CD14-positive monocyte (primary cell): ENCODE measurements at regions not wholly inside any gene's neighbourhood (a gene's known extent, or its start where the extent isn't known, plus 50 kb on each side); places are given as distances from the start of the nearest gene placed in this dataset.

Experiments used
- DNase-seq, 3 donors: peaks; one replicate each; pipeline ENCODE4 v3.0.0-alpha.2; 2011 to 2022
- H2AFZ ChIP-seq: 2 replicates; pipeline ENCODE4 v1.6.0; 2012; ENCODE audit warnings: mild to moderate bottlenecking, low read depth, low read length, inconsistent platforms; ENCODE audit not compliant: insufficient read depth, poor library complexity, severe bottlenecking
- H3K27ac ChIP-seq, 2 donors: 1 replicate in 1 of 2; 2 replicates in 1 of 2; pipeline ENCODE4 v1.5.1; 2012 to 2013; ENCODE audit warnings: low read length in 2 of 2, control low read depth in 1 of 2, inconsistent platforms in 1 of 2, low read depth in 1 of 2, mild to moderate bottlenecking in 1 of 2
- H3K27me3 ChIP-seq, 2 donors: one replicate each; pipeline versions ENCODE4 v1.6.0 to v1.6.1; 2011 to 2013; ENCODE audit warnings: low read length in 2 of 2; ENCODE audit not compliant: control insufficient read depth in 2 of 2, insufficient read depth in 2 of 2
- H3K36me3 ChIP-seq, 2 donors: replicated peaks in 1 of 2; 1 replicate in 1 of 2; 2 replicates in 1 of 2; pipeline versions ENCODE4 v1.5.1 to v1.6.1; 2012 to 2013; ENCODE audit warnings: low read length in 2 of 2, control low read depth in 1 of 2, inconsistent platforms in 1 of 2, mild to moderate bottlenecking in 1 of 2; ENCODE audit not compliant: insufficient read depth in 2 of 2, control insufficient read depth in 1 of 2
- H3K4me1 ChIP-seq, 2 donors: 1 replicate in 1 of 2; 2 replicates in 1 of 2; pipeline versions ENCODE4 v1.5.1 to v1.6.1; 2012 to 2013; ENCODE audit warnings: low read length in 2 of 2, control low read depth in 1 of 2, inconsistent platforms in 1 of 2, mild to moderate bottlenecking in 1 of 2, moderate library complexity in 1 of 2; ENCODE audit not compliant: insufficient read depth in 2 of 2, control insufficient read depth in 1 of 2
- H3K4me2 ChIP-seq: replicated peaks from 2 replicates; pipeline ENCODE3; 2012; ENCODE audit warnings: low read length, moderate library complexity, mild to moderate bottlenecking; ENCODE audit not compliant: poor library complexity, severe bottlenecking; ENCODE audit errors: extremely low read depth
- H3K4me3 ChIP-seq, 3 experiments: fragments of 200-600 bp in 1 of 3; sonication (generic) in 1 of 3; replicated peaks in 1 of 3; 1 replicate in 2 of 3; 2 replicates in 1 of 3; pipeline ENCODE4 v1.5.1; 2011 to 2013; ENCODE audit warnings: low read length in 3 of 3, mild to moderate bottlenecking in 3 of 3, control low read depth in 2 of 3, low read depth in 2 of 3, inconsistent platforms in 1 of 3, moderate library complexity in 1 of 3
- H3K79me2 ChIP-seq: 2 replicates; pipeline ENCODE4 v1.6.0; 2012; ENCODE audit warnings: mild to moderate bottlenecking, control low read depth, inconsistent platforms, low read length, moderate library complexity; ENCODE audit not compliant: insufficient read depth
- H3K9ac ChIP-seq: 2 replicates; pipeline ENCODE4 v1.6.0; 2017; ENCODE audit warnings: low read length, mild to moderate bottlenecking; ENCODE audit not compliant: insufficient read depth, poor library complexity, severe bottlenecking
- H3K9me3 ChIP-seq, 2 donors: replicated peaks in 1 of 2; 1 replicate in 1 of 2; 2 replicates in 1 of 2; pipeline versions ENCODE4 v1.5.1 to v1.6.1; 2012 to 2013; ENCODE audit warnings: low read length in 2 of 2, control low read depth in 1 of 2; ENCODE audit not compliant: control insufficient read depth in 1 of 2, insufficient read depth in 1 of 2
- H4K20me1 ChIP-seq: 2 replicates; pipeline ENCODE4 v1.6.0; 2012; ENCODE audit warnings: mild to moderate bottlenecking, low read length, control low read depth, moderate library complexity; ENCODE audit not compliant: insufficient read depth
- H3K27ac Mint-ChIP-seq, 7 donors: one replicate each; pipeline ENCODE4 v1.8.0; 2020; ENCODE audit warnings: mild to moderate bottlenecking in 7 of 7, mixed read lengths in 7 of 7, moderate library complexity in 6 of 7, inconsistent platforms in 2 of 7
- H3K27me3 Mint-ChIP-seq, 3 donors: one replicate each; pipeline ENCODE4 v1.8.0; 2021 to 2022; ENCODE audit warnings: low read depth in 3 of 3, mild to moderate bottlenecking in 3 of 3, mixed read lengths in 3 of 3, moderate library complexity in 3 of 3, inconsistent platforms in 1 of 3
- H3K36me3 Mint-ChIP-seq, 2 donors: one replicate each; pipeline ENCODE4 v1.8.0; 2020; ENCODE audit warnings: mixed read lengths in 2 of 2, inconsistent platforms in 1 of 2, mild to moderate bottlenecking in 1 of 2
- H3K4me1 Mint-ChIP-seq: one replicate; pipeline ENCODE4 v1.8.0; 2020; ENCODE audit warnings: mild to moderate bottlenecking, mixed read lengths
- H3K4me3 Mint-ChIP-seq, 2 donors: one replicate each; pipeline ENCODE4 v1.8.0; 2020; ENCODE audit warnings: mild to moderate bottlenecking in 2 of 2, mixed read lengths in 2 of 2, moderate library complexity in 1 of 2
- H3K9me3 Mint-ChIP-seq, 7 donors: one replicate each; pipeline ENCODE4 v1.8.0; 2020 to 2022; ENCODE audit warnings: mixed read lengths in 7 of 7, mild to moderate bottlenecking in 6 of 7, moderate library complexity in 6 of 7, inconsistent platforms in 2 of 7
- CTCF ChIP-seq: fragments of 200-600 bp; IDR thresholded peaks from one replicate; pipeline ENCODE4 v1.8.0; 2022; ENCODE audit warnings: antibody characterized with exemption, mild to moderate bottlenecking
- WGBS: methylation state at CpG from one replicate; pipeline ENCODE4 v1.1.5; 2013; ENCODE audit warnings: missing lambda C conversion rate; ENCODE audit not compliant: insufficient coverage; 5-methylcytosine and 5-hydroxymethylcytosine counted together
- intact Hi-C, 2 donors: fragments of 100-400 bp; cut with micrococcal nuclease; formaldehyde crosslinking; loops; one replicate each; pipeline versions ENCODE4 v1.15.0 to v1.15.1; 2023

GRCh38 chr7:17181482-17181881 is 117.0 kb upstream of the AHR start:
- H3K27me3 ChIP-seq = no peaks in the 10 kb centered on the region
- peak overlapping the region in 2 of 7 donors; percentile 37 to 73 for H3K27ac Mint-ChIP-seq
- no peaks in the 10 kb centered on the region for H3K36me3 ChIP-seq
- WGBS = 79% methylated on average over 3 of the region's 3 CpGs
- H3K27ac ChIP-seq = no peak overlapping the region
- no peak overlapping the region for H3K4me2 ChIP-seq
- H3K4me3 Mint-ChIP-seq = no peak overlapping the region
- DNase-seq = no peak
- intact Hi-C loops = no loop called here
- peaks cover 0 to 3% (median 0%) of the 10 kb centered on the region in 3 donors for H3K27me3 Mint-ChIP-seq
- H3K4me1 Mint-ChIP-seq = peaks cover 15% of the 10 kb centered on the region
- H3K4me3 ChIP-seq = no peak overlapping the region
- H3K36me3 Mint-ChIP-seq = no peaks in the 10 kb centered on the region
- H3K9me3 ChIP-seq = no peaks in the 10 kb centered on the region
- peaks cover 0 to 4% (median 0%) of the 10 kb centered on the region in 7 donors for H3K9me3 Mint-ChIP-seq
- peaks cover 9 to 11% of the 10 kb centered on the region in 2 donors for H3K4me1 ChIP-seq
- H3K79me2 ChIP-seq = no peaks in the 10 kb centered on the region
- H2AFZ ChIP-seq = no peak overlapping the region
- no peak for TF ChIP-seq CTCF
- H3K9ac ChIP-seq = no peak overlapping the region
- no peaks in the 10 kb centered on the region for H4K20me1 ChIP-seq

- H3K9me3 ChIP-seq = no peaks in the 10 kb centered on the region
- no peak overlapping the region for H3K9ac ChIP-seq
- Mint-ChIP-seq H3K9me3 (peaks cover 0 to 3% (median 0%) of the 10 kb centered on the region in 7 donors), H3K4me1 (peaks cover 16% of the 10 kb centered on the region), H3K27ac (no peak overlapping the region), H3K4me3 (no peak overlapping the region), H3K36me3 (no peaks in the 10 kb centered on the region), H3K27me3 (peaks cover 0 to 3% (median 2%) of the 10 kb centered on the region in 3 donors)
- H3K79me2 ChIP-seq = no peaks in the 10 kb centered on the region
- TF ChIP-seq CTCF = no peak
- H3K4me3 ChIP-seq = no peak overlapping the region
- H3K4me1 ChIP-seq = peaks cover 9 to 11% of the 10 kb centered on the region in 2 donors
- intact Hi-C loops = no loop called here
- no peak overlapping the region for H3K27ac ChIP-seq
- no peaks in the 10 kb centered on the region for H4K20me1 ChIP-seq
- H3K36me3 ChIP-seq = no peaks in the 10 kb centered on the region
- no peak for DNase-seq
- no peak overlapping the region for H2AFZ ChIP-seq
- no peak overlapping the region for H3K4me2 ChIP-seq
- H3K27me3 ChIP-seq = no peaks in the 10 kb centered on the region
- WGBS = no CpG with 5 or more reads among the region's 2 CpGs
Observed at GRCh38 chr7:17183630-17184328, 114.7 kb upstream of the AHR start.
